Panc1 (cell line): ENCODE measurements at regions not wholly inside any gene's neighbourhood (a gene's known extent, or its start where the extent isn't known, plus 50 kb on each side); places are given as distances from the start of the nearest gene placed in this dataset.

Experiments
- ATAC-seq: fragments of 200-7000 bp; cut with Tn5 transposase; 2 replicates; pipeline ENCODE4 v1.9.1; 2020; ENCODE audit warnings: mild to moderate bottlenecking, moderate library complexity
- BruUV-seq: library from RNA; stranded (reverse); fragments of 400-500 nt; replicated peaks from 2 replicates; lab custom pipeline; 2021; lab: Mats Ljungman, UMichigan
- CTCF ChIA-PET: fragments of 300-600 bp; sonication (Branson Sonifier 250); formaldehyde crosslinking; loops from one replicate; lab custom pipeline; 2022; ENCODE audit warnings: antibody characterized with exemption; lab: Charles Lee
- POLR2A ChIA-PET: fragments of 300-600 bp; sonication (Branson Sonifier 250); formaldehyde crosslinking; loops from one replicate; lab custom pipeline; 2022; ENCODE audit warnings: antibody characterized with exemption; lab: Charles Lee
- DNase-seq: peaks from one replicate; pipeline ENCODE4 v3.0.0-alpha.2; 2010; ENCODE audit warnings: low read depth, low spot score
- H3K27ac ChIP-seq: 2 replicates; pipeline ENCODE4 v1.5.1; 2011; ENCODE audit warnings: mild to moderate bottlenecking, low read length, inconsistent platforms
- H3K27me3 ChIP-seq: fragments of 200-500 bp; sonication (Bioruptor generic); 2 replicates; pipeline ENCODE4 v1.6.0; 2014; ENCODE audit warnings: low read length, inconsistent platforms; ENCODE audit not compliant: control insufficient read depth, insufficient read depth
- H3K36me3 ChIP-seq: fragments of 200-500 bp; sonication (Bioruptor generic); 2 replicates; pipeline ENCODE4 v1.5.1; 2014; ENCODE audit warnings: inconsistent platforms, mild to moderate bottlenecking, low read length, moderate library complexity; ENCODE audit not compliant: control insufficient read depth, insufficient read depth
- H3K4me1 ChIP-seq: 2 replicates; pipeline ENCODE4 v1.5.1; 2011; ENCODE audit warnings: inconsistent platforms, mild to moderate bottlenecking, low read length, moderate library complexity; ENCODE audit not compliant: control insufficient read depth, insufficient read depth
- H3K4me3 ChIP-seq, 2 experiments: 2 replicates each; pipeline ENCODE4 v1.5.1; 2011 to 2012; ENCODE audit warnings: low read depth in 2 of 2, low read length in 2 of 2, mild to moderate bottlenecking in 2 of 2, inconsistent platforms in 1 of 2, moderate library complexity in 1 of 2
- H3K9me3 ChIP-seq: fragments of 200-500 bp; sonication (Bioruptor generic); 2 replicates; pipeline ENCODE4 v1.5.1; 2014; ENCODE audit warnings: low read depth, mild to moderate bottlenecking, inconsistent platforms, low read length, moderate library complexity; ENCODE audit not compliant: control insufficient read depth, insufficient read depth
- CTCF ChIP-seq: fragments of 450-650 bp; IDR thresholded peaks from 2 replicates; pipeline ENCODE4 v1.5.1; 2017; ENCODE audit warnings: mild to moderate bottlenecking
- POLR2AphosphoS5 ChIP-seq: IDR thresholded peaks from 2 replicates; pipeline ENCODE4 v1.6.1; 2012; ENCODE audit warnings: mild to moderate bottlenecking, low read depth, low read length, moderate library complexity
- REST ChIP-seq, 2 experiments: IDR thresholded peaks; 2 replicates each; pipeline ENCODE4 v1.6.1; 2011 to 2012; ENCODE audit warnings: low read depth in 2 of 2, control low read depth in 1 of 2, low read length in 1 of 2, mild to moderate bottlenecking in 1 of 2, moderate library complexity in 1 of 2; ENCODE audit not compliant: insufficient read depth in 1 of 2
- SIN3A ChIP-seq: IDR thresholded peaks from 2 replicates; pipeline ENCODE4 v1.6.1; 2012; ENCODE audit warnings: low read depth, mild to moderate bottlenecking, low read length, moderate library complexity, borderline replicate concordance; ENCODE audit not compliant: insufficient read depth
- TCF7L2 ChIP-seq: IDR thresholded peaks from 2 replicates; pipeline ENCODE4 v1.6.1; 2011; ENCODE audit warnings: mild to moderate bottlenecking, low read depth, low read length, inconsistent platforms
- in situ Hi-C: cut with HindIII; loops from 2 replicates; pipeline ENCODE4 v1.10.0; 2016; ENCODE audit warnings: low sequenced_read_pairs, low pct_unique_long_range_greater_than_20kb
- intact Hi-C: fragments of 100-400 bp; cut with micrococcal nuclease; formaldehyde crosslinking; loops from one replicate; pipeline ENCODE4 v1.10.0; 2022; ENCODE audit not compliant: unreplicated experiment

- BruUV-seq: no TSS peak
- intact Hi-C loops: loop anchor here (5.0 kb wide), 1 partner anchor 1303 kb away; no protein-coding TSS in a partner anchor
- ATAC-seq: peak; percentile 62; the same call in 1 of the 2 replicates
Measured at GRCh38 chr3:73868688-73869315, 244.1 kb upstream of the PDZRN3 start.

GRCh38 chr3:73867524-73867923 is 242.8 kb upstream of the PDZRN3 start:
- no peaks in the 10 kb centered on the region for H3K36me3 ChIP-seq
- ChIA-PET POLR2A (no interaction called here), CTCF (no interaction called here)
- no TSS peak for BruUV-seq
- H3K27ac ChIP-seq: no peak overlapping the region
- H3K4me1 ChIP-seq: no peaks in the 10 kb centered on the region
- no peaks in the 10 kb centered on the region for H3K27me3 ChIP-seq
- ATAC-seq (no peak), DNase-seq (no peak)
- in situ Hi-C loops (no loop called here), intact Hi-C loops (loop anchor here (5.0 kb wide), 1 partner anchor 1305 kb away; no protein-coding TSS in a partner anchor)
- no peak overlapping the region for H3K4me3 ChIP-seq
- no peak for TF ChIP-seq TCF7L2
- no peak for TF ChIP-seq POLR2AphosphoS5
- TF ChIP-seq CTCF: no peak
- no peak for TF ChIP-seq SIN3A
- no peak for TF ChIP-seq REST (IDR thresholded peaks at IDR 0.05; ENCODE audit: insufficient read depth in 1 of 2, low read depth in 2 of 2, low read length in 1 of 2)
- H3K9me3 ChIP-seq: no peaks in the 10 kb centered on the region

More at GRCh38 chr3:73868688-73869315, 244.1 kb upstream of the PDZRN3 start:
- ChIA-PET POLR2A (no interaction called here), CTCF (no interaction called here)
- no peaks in the 10 kb centered on the region for H3K27me3 ChIP-seq
- in situ Hi-C loops: no loop called here
- no peaks in the 10 kb centered on the region for H3K4me1 ChIP-seq
- H3K27ac ChIP-seq: no peak overlapping the region
- H3K9me3 ChIP-seq: no peaks in the 10 kb centered on the region
- DNase-seq: no peak
- no peaks in the 10 kb centered on the region for H3K36me3 ChIP-seq
- H3K4me3 ChIP-seq: no peak overlapping the region
- TF ChIP-seq REST (IDR thresholded peaks at IDR 0.05; ENCODE audit: insufficient read depth in 1 of 2, low read depth in 2 of 2, low read length in 1 of 2): no peak
- TF ChIP-seq CTCF: peak; percentile 59; the same call in 1 of the 2 replicates
